ENCODE measurements at regions not wholly inside any gene's neighbourhood (a gene's known extent, or its start where the extent isn't known, plus 50 kb on each side); places are given as distances from the start of the nearest gene placed in this dataset.

GRCh38 chr4:188735082-188735481, 595.8 kb downstream of the TRIML1 start:
- no peak for TF ChIP-seq CTCF (IDR thresholded peaks at IDR 0.05)
- no peak for TF ChIP-seq POLR2A (IDR thresholded peaks at IDR 0.05; ENCODE audit: low read depth)
- TF ChIP-seq POLR2AphosphoS5 (IDR thresholded peaks at IDR 0.05), result no peak
- no peak for TF ChIP-seq EP300 (IDR thresholded peaks at IDR 0.05)
